GM12865 (cell line): ENCODE measurements at regions not wholly inside any gene's neighbourhood (a gene's known extent, or its start where the extent isn't known, plus 50 kb on each side); places are given as distances from the start of the nearest gene placed in this dataset.
"Not testable (repeated sequence)": the region's sequence is repeated elsewhere in the genome, so short reads cannot be mapped to it uniquely, and the experiment has no call there.

ENCODE experiments used
- DNase-seq: peaks from one replicate; pipeline ENCODE4 v3.0.0; 2010; ENCODE audit warnings: low read depth
- H3K4me3 ChIP-seq: 2 replicates; pipeline ENCODE4 v1.5.1; 2011; ENCODE audit warnings: mild to moderate bottlenecking, low read depth, low read length, control low read depth
- TF ChIP-seq, protein P1 (sequence below): IDR thresholded peaks from 2 replicates; pipeline ENCODE4 v1.5.1; 2011; ENCODE audit warnings: low read length, control low read depth, low read depth, inconsistent platforms; ENCODE audit not compliant: insufficient read depth; ENCODE audit errors: missing control alignments

- DNase-seq: no peak
- TF ChIP-seq, protein P1, sequence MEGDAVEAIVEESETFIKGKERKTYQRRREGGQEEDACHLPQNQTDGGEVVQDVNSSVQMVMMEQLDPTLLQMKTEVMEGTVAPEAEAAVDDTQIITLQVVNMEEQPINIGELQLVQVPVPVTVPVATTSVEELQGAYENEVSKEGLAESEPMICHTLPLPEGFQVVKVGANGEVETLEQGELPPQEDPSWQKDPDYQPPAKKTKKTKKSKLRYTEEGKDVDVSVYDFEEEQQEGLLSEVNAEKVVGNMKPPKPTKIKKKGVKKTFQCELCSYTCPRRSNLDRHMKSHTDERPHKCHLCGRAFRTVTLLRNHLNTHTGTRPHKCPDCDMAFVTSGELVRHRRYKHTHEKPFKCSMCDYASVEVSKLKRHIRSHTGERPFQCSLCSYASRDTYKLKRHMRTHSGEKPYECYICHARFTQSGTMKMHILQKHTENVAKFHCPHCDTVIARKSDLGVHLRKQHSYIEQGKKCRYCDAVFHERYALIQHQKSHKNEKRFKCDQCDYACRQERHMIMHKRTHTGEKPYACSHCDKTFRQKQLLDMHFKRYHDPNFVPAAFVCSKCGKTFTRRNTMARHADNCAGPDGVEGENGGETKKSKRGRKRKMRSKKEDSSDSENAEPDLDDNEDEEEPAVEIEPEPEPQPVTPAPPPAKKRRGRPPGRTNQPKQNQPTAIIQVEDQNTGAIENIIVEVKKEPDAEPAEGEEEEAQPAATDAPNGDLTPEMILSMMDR: no peak
- H3K4me3 ChIP-seq: no peak overlapping the region
Observed at GRCh38 chr16:5216441-5217080, 119.0 kb upstream of the EEF2KMT start.

DNA sequence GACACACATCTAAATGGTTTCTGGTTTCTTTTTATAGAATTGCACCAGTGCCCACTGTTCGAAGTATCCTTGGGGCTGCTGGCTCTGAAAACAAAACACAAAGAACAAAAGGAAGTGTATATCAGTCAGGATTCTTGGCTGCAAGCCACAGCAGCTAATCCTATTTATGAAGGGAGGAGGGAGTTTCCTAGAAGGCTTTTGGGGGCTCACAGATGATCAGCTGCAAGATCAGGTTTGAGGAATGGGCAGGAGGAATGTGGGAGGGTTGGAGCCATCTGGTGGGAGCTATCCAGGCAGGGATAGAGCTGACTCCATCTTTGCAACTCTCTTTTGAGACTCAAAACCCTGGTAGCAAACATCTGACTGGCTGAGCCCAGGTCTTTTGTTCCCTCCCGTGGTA is 118.3 kb upstream of the EEF2KMT start:
- TF ChIP-seq, protein P1: no peak
- DNase-seq: no peak
- H3K4me3 ChIP-seq: no peak overlapping the region

- TF ChIP-seq, protein P1: no peak
- DNase-seq: no peak
- H3K4me3 ChIP-seq: no peak overlapping the region
Observed at GRCh38 chr16:5214466-5214865, 116.9 kb upstream of the EEF2KMT start.

DNA sequence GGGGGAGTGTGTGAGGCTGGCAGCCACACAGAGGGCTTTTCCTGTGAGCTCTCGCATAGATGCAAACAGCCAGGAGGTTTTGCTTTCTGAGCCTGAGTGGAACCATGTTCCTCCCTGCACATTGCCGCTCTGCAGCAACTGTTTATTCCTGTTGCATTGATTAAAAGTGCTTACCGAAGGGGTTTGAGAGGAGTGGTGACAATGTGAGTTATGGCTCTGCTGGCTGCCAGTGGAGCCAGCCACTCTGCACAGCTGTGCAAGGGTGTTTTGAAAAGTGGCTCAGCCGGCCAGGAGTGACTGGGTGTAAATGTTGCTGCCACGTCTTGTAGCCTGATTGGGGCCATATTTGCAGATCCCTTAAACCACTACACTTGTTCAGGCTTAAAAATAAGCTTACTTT is 114.9 kb upstream of the EEF2KMT start:
- not testable (repeated sequence) for H3K4me3 ChIP-seq, DNase-seq

GRCh38 chr16:5207862-5208498 is 110.4 kb upstream of the EEF2KMT start:
- H3K4me3 ChIP-seq: not testable (repeated sequence)
- peak; percentile 84 for DNase-seq

DNA sequence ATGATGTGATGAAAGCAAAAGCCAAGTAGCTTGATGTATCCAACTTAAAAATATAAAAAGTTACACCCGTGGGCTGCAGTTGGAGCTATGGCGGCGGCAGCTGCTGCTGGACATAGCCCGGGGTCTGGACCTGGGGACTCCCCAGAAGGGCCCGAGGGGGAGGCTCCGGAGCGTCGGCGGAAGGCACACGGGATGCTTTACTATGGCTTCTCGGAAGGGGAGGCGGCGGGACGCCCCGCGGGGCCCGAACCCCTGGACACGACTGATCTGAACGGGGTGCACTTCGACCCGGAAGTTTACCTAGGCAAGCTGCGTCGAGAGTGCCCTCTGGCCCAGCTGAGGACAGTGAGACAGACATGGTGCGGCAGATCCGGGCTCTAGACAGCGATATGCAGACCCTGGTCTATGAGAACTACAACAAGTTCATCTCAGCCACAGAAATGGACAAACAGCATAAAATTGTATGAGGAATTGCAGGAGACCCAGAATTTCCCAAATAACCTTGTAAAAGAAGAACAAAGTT is 109.5 kb upstream of the EEF2KMT start:
- TF ChIP-seq, protein P1: no peak
- H3K4me3 ChIP-seq: no peak overlapping the region
- no peak for DNase-seq

- DNase-seq: peak; percentile 70
- no peak overlapping the region for H3K4me3 ChIP-seq
- TF ChIP-seq, protein P1: no peak
Observed at GRCh38 chr16:5206331-5206990, 108.9 kb upstream of the EEF2KMT start.
